Chondrocyte (in vitro differentiated cells): ENCODE measurements at regions not wholly inside any gene's neighbourhood (a gene's known extent, or its start where the extent isn't known, plus 50 kb on each side); places are given as distances from the start of the nearest gene placed in this dataset.

ENCODE experiments used
- DNase-seq: peaks from one replicate; pipeline ENCODE4 v3.0.0; 2021; ENCODE audit warnings: mixed read lengths, low spot score
- H3K27ac Mint-ChIP-seq: one replicate; pipeline ENCODE4 v1.8.0; 2021; ENCODE audit warnings: mild to moderate bottlenecking, moderate library complexity, mixed read lengths; ENCODE audit not compliant: unreplicated experiment
- H3K27me3 Mint-ChIP-seq: 2 replicates; pipeline ENCODE4 v1.8.0; 2021; ENCODE audit warnings: low read depth, mixed read lengths
- H3K36me3 Mint-ChIP-seq: 2 replicates; pipeline ENCODE4 v1.8.0; 2021; ENCODE audit warnings: low read depth, mixed read lengths
- H3K4me1 Mint-ChIP-seq: 2 replicates; pipeline ENCODE4 v1.8.0; 2021; ENCODE audit warnings: low read depth, mild to moderate bottlenecking, mixed read lengths
- H3K4me3 Mint-ChIP-seq: one replicate; pipeline ENCODE4 v1.8.0; 2021; ENCODE audit warnings: mild to moderate bottlenecking, moderate library complexity, mixed read lengths; ENCODE audit not compliant: unreplicated experiment
- H3K9me3 Mint-ChIP-seq: 2 replicates; pipeline ENCODE4 v1.8.0; 2021; ENCODE audit warnings: low read depth, mixed read lengths
- CTCF ChIP-seq: fragments of 200-600 bp; sonication (generic); IDR thresholded peaks from 2 replicates; pipeline ENCODE4 v1.5.0; 2021; ENCODE audit warnings: antibody characterized with exemption, mild to moderate bottlenecking, moderate library complexity

GRCh38 chr5:2985718-2986117, 234.2 kb upstream of the IRX2 start:
- H3K4me3 Mint-ChIP-seq = no peak overlapping the region
- peaks cover 19% of the 10 kb centered on the region for H3K9me3 Mint-ChIP-seq
- no peak overlapping the region for H3K27ac Mint-ChIP-seq
- no peak for TF ChIP-seq CTCF
- DNase-seq = no peak
- no peaks in the 10 kb centered on the region for H3K27me3 Mint-ChIP-seq
- H3K36me3 Mint-ChIP-seq = no peaks in the 10 kb centered on the region
- H3K4me1 Mint-ChIP-seq = no peaks in the 10 kb centered on the region

- DNase-seq = no peak
- no peaks in the 10 kb centered on the region for H3K4me1 Mint-ChIP-seq
- no peaks in the 10 kb centered on the region for H3K36me3 Mint-ChIP-seq
- no peak for TF ChIP-seq CTCF
- H3K9me3 Mint-ChIP-seq = peaks cover 15% of the 10 kb centered on the region
- no peak overlapping the region for H3K4me3 Mint-ChIP-seq
- no peaks in the 10 kb centered on the region for H3K27me3 Mint-ChIP-seq
- H3K27ac Mint-ChIP-seq = no peak overlapping the region
These were observed 232.3 kb upstream of the IRX2 start for GRCh38 chr5:2983583-2984300.

- H3K27ac Mint-ChIP-seq = no peak overlapping the region
- DNase-seq = no peak
- no peaks in the 10 kb centered on the region for H3K27me3 Mint-ChIP-seq
- no peak overlapping the region for H3K4me3 Mint-ChIP-seq
- no peaks in the 10 kb centered on the region for H3K36me3 Mint-ChIP-seq
- H3K9me3 Mint-ChIP-seq = peaks cover 23% of the 10 kb centered on the region
- no peak for TF ChIP-seq CTCF
- H3K4me1 Mint-ChIP-seq = no peaks in the 10 kb centered on the region
These were observed 230.2 kb upstream of the IRX2 start for GRCh38 chr5:2981652-2982051.

GRCh38 chr5:2981035-2981434, 229.6 kb upstream of the IRX2 start:
- H3K27ac Mint-ChIP-seq = no peak overlapping the region
- no peaks in the 10 kb centered on the region for H3K4me1 Mint-ChIP-seq
- no peak for DNase-seq
- peaks cover 26% of the 10 kb centered on the region for H3K9me3 Mint-ChIP-seq
- TF ChIP-seq CTCF = no peak
- no peaks in the 10 kb centered on the region for H3K36me3 Mint-ChIP-seq
- no peak overlapping the region for H3K4me3 Mint-ChIP-seq
- H3K27me3 Mint-ChIP-seq = no peaks in the 10 kb centered on the region

- Mint-ChIP-seq H3K9me3 (peaks cover 53% of the 10 kb centered on the region), H3K4me3 (no peak overlapping the region), H3K4me1 (no peaks in the 10 kb centered on the region), H3K36me3 (no peaks in the 10 kb centered on the region), H3K27ac (no peak overlapping the region), H3K27me3 (no peaks in the 10 kb centered on the region)
- no peak for DNase-seq
- TF ChIP-seq CTCF = no peak
These were observed 208.8 kb upstream of the IRX2 start for GRCh38 chr5:2960294-2960693.
